Liver (tissue), 2 donors: ENCODE measurements at regions not wholly inside any gene's neighbourhood (a gene's known extent, or its start where the extent isn't known, plus 50 kb on each side); places are given as distances from the start of the nearest gene placed in this dataset.

Source experiments
- TAF1 ChIP-seq: conservative IDR thresholded peaks from 2 replicates; pipeline ENCODE4 v1.6.1; 2016; ENCODE audit warnings: antibody characterized with exemption, mild to moderate bottlenecking
- YY1 ChIP-seq: IDR thresholded peaks from 2 replicates; pipeline ENCODE4 v1.6.1; 2016; ENCODE audit warnings: antibody characterized with exemption, mild to moderate bottlenecking
- TF ChIP-seq, protein P1 (sequence below): IDR thresholded peaks from 2 replicates; pipeline ENCODE4 v1.6.1; 2016; ENCODE audit warnings: antibody characterized with exemption
- donor health status: healthy.

- no peak for TF ChIP-seq YY1
- TF ChIP-seq, protein P1, sequence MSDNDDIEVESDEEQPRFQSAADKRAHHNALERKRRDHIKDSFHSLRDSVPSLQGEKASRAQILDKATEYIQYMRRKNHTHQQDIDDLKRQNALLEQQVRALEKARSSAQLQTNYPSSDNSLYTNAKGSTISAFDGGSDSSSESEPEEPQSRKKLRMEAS = no peak
- no peak for TF ChIP-seq TAF1
Measured at GRCh38 chr1:221418346-221418745, 323.5 kb downstream of the DUSP10 start.
